MM.1S (cell line): ENCODE measurements at regions not wholly inside any gene's neighbourhood (a gene's known extent, or its start where the extent isn't known, plus 50 kb on each side); places are given as distances from the start of the nearest gene placed in this dataset.

Experiments used
- DNase-seq: peaks from one replicate; pipeline ENCODE4 v3.0.0-alpha.2; 2015
- H2AFZ ChIP-seq: fragments of 300-600 bp; sonication (generic); 2 replicates; pipeline ENCODE4 v1.6.0; 2016; ENCODE audit warnings: antibody characterized with exemption, low read length
- H3F3A ChIP-seq: fragments of 300-600 bp; sonication (generic); 2 replicates; pipeline ENCODE4 v1.6.1; 2016; ENCODE audit warnings: mild to moderate bottlenecking, antibody characterized with exemption, low read length, moderate library complexity, mixed read lengths; ENCODE audit not compliant: insufficient read depth
- H3K27ac ChIP-seq: fragments of 300-600 bp; sonication (generic); 2 replicates; pipeline ENCODE4 v1.5.1; 2016; ENCODE audit warnings: mild to moderate bottlenecking, low read length
- H3K27me3 ChIP-seq: fragments of 300-600 bp; sonication (generic); replicated peaks from 2 replicates; pipeline ENCODE4 v1.6.0; 2016; ENCODE audit warnings: low read length; ENCODE audit not compliant: insufficient read depth
- H3K36me3 ChIP-seq: fragments of 300-600 bp; sonication (generic); replicated peaks from 2 replicates; pipeline ENCODE4 v1.6.1; 2016; ENCODE audit warnings: mild to moderate bottlenecking, low read length, mixed read lengths; ENCODE audit not compliant: insufficient read depth
- H3K4me1 ChIP-seq: fragments of 300-600 bp; sonication (generic); 2 replicates; pipeline ENCODE4 v1.6.1; 2016; ENCODE audit warnings: low read length, mixed read lengths
- H3K4me2 ChIP-seq: fragments of 300-600 bp; sonication (generic); 2 replicates; pipeline ENCODE4 v1.6.0; 2016; ENCODE audit warnings: low read depth, low read length
- H3K4me3 ChIP-seq: fragments of 300-600 bp; sonication (generic); 2 replicates; pipeline ENCODE4 v1.5.1; 2016; ENCODE audit warnings: low read length, mixed read lengths
- H3K79me2 ChIP-seq: fragments of 300-600 bp; sonication (generic); 2 replicates; pipeline ENCODE4 v1.6.1; 2016; ENCODE audit warnings: mixed run types, low read length, mixed read lengths
- H3K9ac ChIP-seq: fragments of 300-600 bp; sonication (generic); 2 replicates; pipeline ENCODE4 v1.6.1; 2016; ENCODE audit warnings: low read length, mixed read lengths
- H3K9me2 ChIP-seq: fragments of 300-600 bp; sonication (generic); replicated peaks from 2 replicates; pipeline ENCODE4 v1.6.1; 2016; ENCODE audit warnings: mild to moderate bottlenecking, low read length, mixed read lengths; ENCODE audit not compliant: insufficient read depth
- H3K9me3 ChIP-seq: fragments of 300-600 bp; sonication (generic); replicated peaks from 2 replicates; pipeline ENCODE4 v1.6.1; 2016; ENCODE audit warnings: mild to moderate bottlenecking, low read length, mixed read lengths; ENCODE audit not compliant: insufficient read depth
- H4K20me1 ChIP-seq: fragments of 300-600 bp; sonication (generic); 2 replicates; pipeline ENCODE4 v1.6.1; 2016; ENCODE audit warnings: mild to moderate bottlenecking, low read length, moderate library complexity, mixed read lengths; ENCODE audit not compliant: insufficient read depth
- EZH2 ChIP-seq: fragments of 300-600 bp; sonication (generic); optimal IDR thresholded peaks from 2 replicates; pipeline ENCODE3; 2017; ENCODE audit warnings: low read depth, mild to moderate bottlenecking, antibody characterized with exemption, low read length, mixed read lengths
- EZH2phosphoT487 ChIP-seq: fragments of 300-600 bp; sonication (generic); IDR thresholded peaks from 2 replicates; pipeline ENCODE4 v1.6.1; 2018; ENCODE audit warnings: antibody characterized with exemption, low read length
- TF ChIP-seq, protein P1 (sequence below): fragments of 300-600 bp; sonication (generic); IDR thresholded peaks from 2 replicates; pipeline ENCODE4 v1.5.1; 2016; ENCODE audit warnings: antibody characterized with exemption, low read length, mixed read lengths

DNA sequence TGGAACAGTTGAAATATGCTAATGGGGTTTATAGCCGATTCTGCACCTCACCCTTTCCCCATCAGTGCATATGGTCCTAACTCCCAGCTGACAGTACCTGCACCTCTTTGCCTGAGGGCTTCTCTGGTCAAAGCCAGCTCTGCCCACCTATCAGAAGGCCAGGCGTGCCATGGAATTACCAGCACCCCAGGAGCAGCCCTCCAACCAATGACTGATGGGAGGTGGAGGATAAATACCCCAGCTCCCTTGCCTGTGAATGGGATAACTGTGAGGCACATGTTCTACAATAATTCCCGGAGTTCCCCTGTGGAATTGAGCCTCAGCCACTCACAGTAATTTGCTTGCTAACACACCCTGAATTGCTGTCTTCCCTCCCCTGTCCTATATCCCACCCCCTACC, 572.0 kb downstream of the BCOR start:
- no peak overlapping the region for H3K9ac ChIP-seq
- no peak overlapping the region for H3K4me2 ChIP-seq
- H3K27ac ChIP-seq = no peak overlapping the region
- no peaks in the 10 kb centered on the region for H3K4me1 ChIP-seq
- no peaks in the 10 kb centered on the region for H3K9me3 ChIP-seq
- H3K36me3 ChIP-seq = no peaks in the 10 kb centered on the region
- no peaks in the 10 kb centered on the region for H3K9me2 ChIP-seq
- H3K27me3 ChIP-seq = no peaks in the 10 kb centered on the region
- H2AFZ ChIP-seq = no peak overlapping the region
- no peaks in the 10 kb centered on the region for H3F3A ChIP-seq
- no peak overlapping the region for H3K4me3 ChIP-seq
- H3K79me2 ChIP-seq = no peaks in the 10 kb centered on the region
- H4K20me1 ChIP-seq = no peaks in the 10 kb centered on the region
- TF ChIP-seq EZH2 (no peak), EZH2phosphoT487 (no peak)
- TF ChIP-seq, protein P1, sequence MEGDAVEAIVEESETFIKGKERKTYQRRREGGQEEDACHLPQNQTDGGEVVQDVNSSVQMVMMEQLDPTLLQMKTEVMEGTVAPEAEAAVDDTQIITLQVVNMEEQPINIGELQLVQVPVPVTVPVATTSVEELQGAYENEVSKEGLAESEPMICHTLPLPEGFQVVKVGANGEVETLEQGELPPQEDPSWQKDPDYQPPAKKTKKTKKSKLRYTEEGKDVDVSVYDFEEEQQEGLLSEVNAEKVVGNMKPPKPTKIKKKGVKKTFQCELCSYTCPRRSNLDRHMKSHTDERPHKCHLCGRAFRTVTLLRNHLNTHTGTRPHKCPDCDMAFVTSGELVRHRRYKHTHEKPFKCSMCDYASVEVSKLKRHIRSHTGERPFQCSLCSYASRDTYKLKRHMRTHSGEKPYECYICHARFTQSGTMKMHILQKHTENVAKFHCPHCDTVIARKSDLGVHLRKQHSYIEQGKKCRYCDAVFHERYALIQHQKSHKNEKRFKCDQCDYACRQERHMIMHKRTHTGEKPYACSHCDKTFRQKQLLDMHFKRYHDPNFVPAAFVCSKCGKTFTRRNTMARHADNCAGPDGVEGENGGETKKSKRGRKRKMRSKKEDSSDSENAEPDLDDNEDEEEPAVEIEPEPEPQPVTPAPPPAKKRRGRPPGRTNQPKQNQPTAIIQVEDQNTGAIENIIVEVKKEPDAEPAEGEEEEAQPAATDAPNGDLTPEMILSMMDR = no peak
- no peak for DNase-seq

DNA sequence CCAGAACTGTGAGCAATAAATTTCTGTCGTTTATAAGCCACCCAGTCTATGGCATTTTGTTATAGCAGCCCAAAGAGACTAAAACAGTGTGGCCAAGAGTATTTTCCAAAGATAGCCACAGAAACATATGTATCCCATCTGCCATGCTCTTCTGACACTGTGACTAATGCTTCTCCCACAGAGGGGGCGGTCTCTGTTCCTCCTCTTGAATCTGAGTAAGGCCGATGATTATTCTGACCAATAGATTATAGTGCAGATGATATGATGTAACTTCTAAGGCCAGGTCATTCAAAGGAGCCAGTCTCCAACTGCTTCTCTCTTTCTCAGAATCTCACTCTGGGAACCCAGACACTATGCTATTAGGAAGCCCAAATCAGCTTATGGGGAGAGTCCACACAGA, 570.7 kb downstream of the BCOR start:
- H3K4me1 ChIP-seq = no peaks in the 10 kb centered on the region
- H3K9ac ChIP-seq = no peak overlapping the region
- no peaks in the 10 kb centered on the region for H4K20me1 ChIP-seq
- TF ChIP-seq, protein P1 = no peak
- no peak for TF ChIP-seq EZH2phosphoT487
- TF ChIP-seq EZH2 = no peak
- no peaks in the 10 kb centered on the region for H3K27me3 ChIP-seq
- no peak overlapping the region for H2AFZ ChIP-seq
- no peak overlapping the region for H3K27ac ChIP-seq
- no peaks in the 10 kb centered on the region for H3F3A ChIP-seq
- H3K79me2 ChIP-seq = no peaks in the 10 kb centered on the region
- DNase-seq = no peak
- no peaks in the 10 kb centered on the region for H3K36me3 ChIP-seq
- no peaks in the 10 kb centered on the region for H3K9me3 ChIP-seq
- no peak overlapping the region for H3K4me3 ChIP-seq
- no peak overlapping the region for H3K4me2 ChIP-seq
- H3K9me2 ChIP-seq = no peaks in the 10 kb centered on the region

DNA sequence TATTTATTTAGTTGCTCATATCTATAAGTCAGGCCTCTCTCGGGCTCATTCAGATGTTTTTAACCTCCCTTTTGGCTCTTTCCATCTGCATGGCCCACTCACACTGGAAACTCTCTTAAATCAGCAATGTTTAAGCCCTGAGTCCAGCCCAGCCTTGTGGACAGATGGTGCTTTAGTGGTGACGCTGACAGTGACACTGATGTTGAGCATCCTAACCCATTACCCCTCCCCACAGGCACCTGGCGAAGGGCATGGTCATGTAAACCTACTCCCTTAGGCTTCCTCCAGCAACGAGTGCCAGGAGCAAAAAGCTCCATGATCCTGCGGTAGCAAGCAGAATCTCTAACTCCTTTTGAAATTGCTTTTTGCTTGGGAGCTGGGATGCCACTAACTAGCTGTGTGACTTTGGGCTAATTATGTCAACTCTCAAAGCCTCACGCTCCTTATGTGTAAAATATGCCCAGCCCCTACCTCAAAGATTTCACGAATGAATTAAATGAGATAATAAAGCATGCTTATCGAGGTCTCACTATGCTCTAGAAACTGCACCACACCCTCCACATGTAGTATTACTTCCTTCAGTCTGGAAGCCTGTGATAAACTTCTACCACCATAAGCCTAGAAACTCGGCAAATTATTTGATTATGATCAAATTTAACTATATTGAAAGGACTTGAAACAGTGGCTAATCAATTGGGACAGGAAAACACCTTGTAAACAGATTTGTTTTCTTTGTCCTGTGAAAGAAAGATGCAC, 569.4 kb downstream of the BCOR start:
- H3K4me1 ChIP-seq = no peaks in the 10 kb centered on the region
- no peak overlapping the region for H3K27ac ChIP-seq
- DNase-seq = no peak
- H3K4me2 ChIP-seq = no peak overlapping the region
- H3K9me3 ChIP-seq = no peaks in the 10 kb centered on the region
- no peaks in the 10 kb centered on the region for H4K20me1 ChIP-seq
- no peaks in the 10 kb centered on the region for H3K79me2 ChIP-seq
- no peak overlapping the region for H2AFZ ChIP-seq
- no peaks in the 10 kb centered on the region for H3F3A ChIP-seq
- H3K4me3 ChIP-seq = no peak overlapping the region
- H3K9ac ChIP-seq = no peak overlapping the region
- H3K27me3 ChIP-seq = no peaks in the 10 kb centered on the region
- no peaks in the 10 kb centered on the region for H3K9me2 ChIP-seq
- TF ChIP-seq EZH2 = no peak
- TF ChIP-seq EZH2phosphoT487 = no peak
- TF ChIP-seq, protein P1 = no peak
- H3K36me3 ChIP-seq = no peaks in the 10 kb centered on the region
